H9 (cell line): ENCODE measurements at regions not wholly inside any gene's neighbourhood (a gene's known extent, or its start where the extent isn't known, plus 50 kb on each side); places are given as distances from the start of the nearest gene placed in this dataset.

Source experiments
- DNase-seq: peaks from one replicate; pipeline ENCODE4 v3.0.0-alpha.2; 2017
- H2AFZ ChIP-seq: one replicate; pipeline ENCODE4 v1.6.1; 2013; ENCODE audit warnings: mild to moderate bottlenecking, low read length, control low read depth, moderate library complexity
- H2AK5ac ChIP-seq: 2 replicates; pipeline ENCODE4 v1.6.1; 2013; ENCODE audit warnings: low read length, control low read depth, mixed read lengths; ENCODE audit not compliant: insufficient read length
- H2BK120ac ChIP-seq: one replicate; pipeline ENCODE4 v1.6.1; 2013; ENCODE audit warnings: low read depth, mild to moderate bottlenecking, low read length, control low read depth, inconsistent platforms; ENCODE audit not compliant: poor library complexity, severe bottlenecking
- H2BK12ac ChIP-seq: 2 replicates; pipeline ENCODE4 v1.6.1; 2013; ENCODE audit warnings: low read length, control low read depth, mixed read lengths, low read depth; ENCODE audit not compliant: insufficient read length
- H2BK15ac ChIP-seq: 2 replicates; pipeline ENCODE4 v1.6.1; 2013; ENCODE audit warnings: low read depth, low read length, control low read depth
- H2BK20ac ChIP-seq: one replicate; pipeline ENCODE4 v1.6.1; 2013; ENCODE audit warnings: low read depth, mild to moderate bottlenecking, low read length, control low read depth, inconsistent platforms; ENCODE audit not compliant: poor library complexity, severe bottlenecking
- H2BK5ac ChIP-seq: 2 replicates; pipeline ENCODE4 v1.6.1; 2013; ENCODE audit warnings: low read length, control low read depth, mixed read lengths; ENCODE audit not compliant: insufficient read length
- H3K14ac ChIP-seq: 2 replicates; pipeline ENCODE4 v1.6.1; 2013; ENCODE audit warnings: low read length, control low read depth; ENCODE audit not compliant: insufficient read depth
- H3K18ac ChIP-seq: 2 replicates; pipeline ENCODE4 v1.6.1; 2013; ENCODE audit warnings: low read depth, mild to moderate bottlenecking, mixed read lengths, low read length, control low read depth; ENCODE audit not compliant: insufficient read length
- H3K23ac ChIP-seq: 2 replicates; pipeline ENCODE4 v1.6.1; 2013; ENCODE audit warnings: low read length, control low read depth, mixed read lengths, low read depth; ENCODE audit not compliant: insufficient read length
- H3K23me2 ChIP-seq: 2 replicates; pipeline ENCODE4 v1.6.1; 2013; ENCODE audit warnings: low read depth, mild to moderate bottlenecking, mixed read lengths, low read length, control low read depth; ENCODE audit not compliant: insufficient read length, poor library complexity, severe bottlenecking
- H3K27ac ChIP-seq: 2 replicates; pipeline ENCODE4 v1.5.1; 2013; ENCODE audit warnings: low read length, control low read depth, mixed read lengths, low read depth; ENCODE audit not compliant: insufficient read length
- H3K27me3 ChIP-seq: 2 replicates; pipeline ENCODE4 v1.6.1; 2013; ENCODE audit warnings: low read length, control low read depth, inconsistent platforms; ENCODE audit not compliant: insufficient read depth
- H3K4ac ChIP-seq: 2 replicates; pipeline ENCODE4 v1.6.1; 2013; ENCODE audit warnings: low read depth, mild to moderate bottlenecking, control low read depth, inconsistent platforms, low read length, moderate library complexity
- H3K4me1 ChIP-seq: 2 replicates; pipeline ENCODE4 v1.6.1; 2013; ENCODE audit warnings: low read length, control low read depth, inconsistent platforms; ENCODE audit not compliant: insufficient read depth
- H3K4me2 ChIP-seq: 2 replicates; pipeline ENCODE4 v1.6.1; 2013; ENCODE audit warnings: low read length, control low read depth, mixed read lengths; ENCODE audit not compliant: insufficient read length, insufficient read depth
- H3K56ac ChIP-seq: 2 replicates; pipeline ENCODE4 v1.6.1; 2013; ENCODE audit warnings: low read depth, mild to moderate bottlenecking, mixed read lengths, low read length, control low read depth; ENCODE audit not compliant: insufficient read length
- H3K79me1 ChIP-seq: 2 replicates; pipeline ENCODE4 v1.6.1; 2013; ENCODE audit warnings: low read depth, mild to moderate bottlenecking, moderate library complexity, low read length, control low read depth, inconsistent platforms; ENCODE audit not compliant: insufficient read depth, poor library complexity, severe bottlenecking
- H3K79me2 ChIP-seq: 2 replicates; pipeline ENCODE4 v1.6.1; 2013; ENCODE audit warnings: low read length, control low read depth, inconsistent platforms; ENCODE audit not compliant: insufficient read depth
- H3K9ac ChIP-seq: 2 replicates; pipeline ENCODE4 v1.6.1; 2013; ENCODE audit warnings: low read length, control low read depth, mixed read lengths; ENCODE audit not compliant: insufficient read length; ENCODE audit errors: extremely low read depth
- H3K9me3 ChIP-seq: one replicate; pipeline ENCODE4 v1.6.1; 2013; ENCODE audit warnings: low read depth, low read length, inconsistent platforms; ENCODE audit not compliant: control insufficient read depth
- H3T11ph ChIP-seq: one replicate; pipeline ENCODE4 v1.6.1; 2013; ENCODE audit warnings: mild to moderate bottlenecking, low read length, control low read depth, inconsistent platforms
- H4K20me1 ChIP-seq: one replicate; pipeline ENCODE4 v1.6.1; 2013; ENCODE audit not compliant: control insufficient read depth, insufficient read length, insufficient read depth
- H4K5ac ChIP-seq: 2 replicates; pipeline ENCODE4 v1.6.1; 2013; ENCODE audit warnings: low read depth, mild to moderate bottlenecking, mixed read lengths, low read length, control low read depth; ENCODE audit not compliant: insufficient read length
- H4K8ac ChIP-seq: replicated peaks from 2 replicates; pipeline ENCODE4 v1.6.1; 2013; ENCODE audit warnings: low read length, control low read depth, mixed read lengths, low read depth; ENCODE audit not compliant: insufficient read length
- H4K91ac ChIP-seq: 2 replicates; pipeline ENCODE4 v1.6.1; 2013; ENCODE audit warnings: low read depth, mild to moderate bottlenecking, moderate library complexity, mixed read lengths, low read length, control low read depth; ENCODE audit not compliant: insufficient read length
- H3K27ac Mint-ChIP-seq, 3 experiments: 2 replicates in 2 of 3; 3 replicates in 1 of 3; pipeline ENCODE4 v1.8.0; 2020 to 2021; ENCODE audit warnings: mixed read lengths in 3 of 3, mild to moderate bottlenecking in 1 of 3, moderate library complexity in 1 of 3
- H3K27me3 Mint-ChIP-seq: 2 replicates; pipeline ENCODE4 v1.8.0; 2021; ENCODE audit warnings: low read depth, mild to moderate bottlenecking, moderate library complexity, mixed read lengths
- H3K36me3 Mint-ChIP-seq, 3 experiments: 2 replicates in 2 of 3; 3 replicates in 1 of 3; pipeline ENCODE4 v1.8.0; 2020 to 2021; ENCODE audit warnings: low read depth in 3 of 3, mixed read lengths in 3 of 3; ENCODE audit not compliant: insufficient read depth in 1 of 3
- H3K4me1 Mint-ChIP-seq, 2 experiments: 2 replicates each; pipeline ENCODE4 v1.8.0; 2020; ENCODE audit warnings: mixed read lengths in 2 of 2
- H3K4me3 Mint-ChIP-seq, 2 experiments: 2 replicates in 1 of 2; 3 replicates in 1 of 2; pipeline ENCODE4 v1.8.0; 2020 to 2021; ENCODE audit warnings: mild to moderate bottlenecking in 2 of 2, mixed read lengths in 2 of 2, moderate library complexity in 1 of 2
- H3K9me3 Mint-ChIP-seq, 2 experiments: 2 replicates in 1 of 2; 3 replicates in 1 of 2; pipeline ENCODE4 v1.8.0; 2020; ENCODE audit warnings: mild to moderate bottlenecking in 2 of 2, mixed read lengths in 2 of 2, moderate library complexity in 1 of 2
- CTCF ChIP-seq: fragments of 200-600 bp; sonication (generic); conservative IDR thresholded peaks from 3 replicates; pipeline ENCODE4 v1.8.0; 2021; ENCODE audit warnings: antibody characterized with exemption, mild to moderate bottlenecking
- WGBS: extraction: QIAGEN DNeasy Blood & Tissue Kit; methylation state at CpG from one replicate; pipeline ENCODE4 v1.1.7; 2013; ENCODE audit warnings: missing lambda C conversion rate, low lambda C conversion rate, mixed read lengths; ENCODE audit not compliant: insufficient read length; ENCODE audit errors: extremely low coverage; 5-methylcytosine and 5-hydroxymethylcytosine counted together

GRCh38 chr9:7523426-7524043 lies 276.0 kb downstream of the DMAC1 start:
- no peak overlapping the region for H3K14ac ChIP-seq
- H4K91ac ChIP-seq: no peak overlapping the region
- H2BK120ac ChIP-seq: no peak overlapping the region
- no peak overlapping the region for H3K4me3 Mint-ChIP-seq
- H3K23me2 ChIP-seq: no peaks in the 10 kb centered on the region
- H2AK5ac ChIP-seq: no peak overlapping the region
- no peak overlapping the region for H3K9ac ChIP-seq
- no peak overlapping the region for H3K4me2 ChIP-seq
- no peak overlapping the region for H3K27ac ChIP-seq
- no peak overlapping the region for H3K18ac ChIP-seq
- H3K9me3 Mint-ChIP-seq: no peaks in the 10 kb centered on the region
- no peaks in the 10 kb centered on the region; a peak in 1 of 4 replicates for H3K4me1 Mint-ChIP-seq
- no peak overlapping the region for H3K4ac ChIP-seq
- no peak for TF ChIP-seq CTCF
- no peak overlapping the region for H2BK12ac ChIP-seq
- H3K4me1 ChIP-seq: no peaks in the 10 kb centered on the region
- H4K8ac ChIP-seq: no peak overlapping the region
- H3K79me1 ChIP-seq: no peaks in the 10 kb centered on the region
- H3K23ac ChIP-seq: no peak overlapping the region
- no peaks in the 10 kb centered on the region for H4K20me1 ChIP-seq
- no peaks in the 10 kb centered on the region for H3K36me3 Mint-ChIP-seq
- H3K27me3 ChIP-seq: no peaks in the 10 kb centered on the region
- H3K9me3 ChIP-seq: no peaks in the 10 kb centered on the region
- no peak overlapping the region for H2AFZ ChIP-seq
- H3K56ac ChIP-seq: no peak overlapping the region
- H2BK15ac ChIP-seq: no peak overlapping the region
- H3T11ph ChIP-seq: no peak overlapping the region
- DNase-seq: no peak
- H3K27ac Mint-ChIP-seq: no peak overlapping the region
- no peak overlapping the region for H2BK20ac ChIP-seq
- H3K79me2 ChIP-seq: no peaks in the 10 kb centered on the region
- H3K27me3 Mint-ChIP-seq: no peaks in the 10 kb centered on the region
- no CpG with 5 or more reads among the region's 5 CpGs for WGBS
- H4K5ac ChIP-seq: no peak overlapping the region
- no peak overlapping the region for H2BK5ac ChIP-seq
